LNCAP (cell line): ENCODE measurements at regions not wholly inside any gene's neighbourhood (a gene's known extent, or its start where the extent isn't known, plus 50 kb on each side); places are given as distances from the start of the nearest gene placed in this dataset.

Source experiments
- CTCF ChIP-seq: fragments of 450-650 bp; IDR thresholded peaks from 2 replicates; pipeline ENCODE4 v1.5.1; 2017; ENCODE audit warnings: mild to moderate bottlenecking

DNA sequence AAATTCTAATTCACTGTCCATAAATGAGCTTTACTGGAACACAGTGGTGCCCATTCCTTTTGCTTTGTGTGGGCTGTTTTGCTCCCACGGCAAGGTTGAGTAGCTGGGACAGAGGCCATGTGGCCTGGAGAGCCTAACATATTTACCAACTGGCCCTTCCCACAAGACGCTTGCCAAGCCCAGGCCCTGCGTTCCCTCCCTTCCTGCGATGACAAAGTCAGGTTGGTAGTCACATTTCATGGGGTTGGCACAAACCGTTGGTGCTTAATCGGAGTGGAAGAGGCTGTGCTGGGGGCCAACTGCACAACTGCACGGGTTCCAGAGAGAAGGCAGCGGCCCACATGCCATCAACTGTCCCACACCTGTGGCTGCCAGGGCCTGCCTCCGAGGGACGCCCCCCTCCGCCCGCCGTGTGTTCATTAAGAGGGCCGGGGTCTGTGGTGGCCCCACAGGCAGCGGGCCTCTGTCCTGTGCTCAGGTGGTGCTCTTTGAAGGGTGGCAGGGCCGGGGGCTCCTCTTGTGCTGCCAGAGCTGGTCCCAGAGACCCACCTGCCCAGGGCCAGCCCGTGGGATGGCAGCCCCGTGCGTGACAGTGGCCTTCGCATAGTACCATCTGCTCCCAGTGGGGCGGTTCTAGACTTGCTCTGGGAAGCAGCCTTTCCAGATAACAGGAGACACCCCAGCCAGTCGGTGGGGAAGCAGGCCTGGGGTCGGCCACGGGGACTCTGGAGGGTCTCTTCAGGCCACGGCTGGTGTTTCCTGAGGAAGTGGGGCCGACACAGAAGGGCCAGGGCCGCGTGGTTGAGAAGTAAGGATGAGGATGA is 81.5 kb upstream of the CLDN5 start:
- TF ChIP-seq CTCF: no peak

GRCh38 chr22:19606332-19607191 is 82.4 kb upstream of the CLDN5 start:
- no peak for TF ChIP-seq CTCF

GRCh38 chr22:19607192-19608002 is 83.2 kb upstream of the CLDN5 start:
- no peak for TF ChIP-seq CTCF

DNA sequence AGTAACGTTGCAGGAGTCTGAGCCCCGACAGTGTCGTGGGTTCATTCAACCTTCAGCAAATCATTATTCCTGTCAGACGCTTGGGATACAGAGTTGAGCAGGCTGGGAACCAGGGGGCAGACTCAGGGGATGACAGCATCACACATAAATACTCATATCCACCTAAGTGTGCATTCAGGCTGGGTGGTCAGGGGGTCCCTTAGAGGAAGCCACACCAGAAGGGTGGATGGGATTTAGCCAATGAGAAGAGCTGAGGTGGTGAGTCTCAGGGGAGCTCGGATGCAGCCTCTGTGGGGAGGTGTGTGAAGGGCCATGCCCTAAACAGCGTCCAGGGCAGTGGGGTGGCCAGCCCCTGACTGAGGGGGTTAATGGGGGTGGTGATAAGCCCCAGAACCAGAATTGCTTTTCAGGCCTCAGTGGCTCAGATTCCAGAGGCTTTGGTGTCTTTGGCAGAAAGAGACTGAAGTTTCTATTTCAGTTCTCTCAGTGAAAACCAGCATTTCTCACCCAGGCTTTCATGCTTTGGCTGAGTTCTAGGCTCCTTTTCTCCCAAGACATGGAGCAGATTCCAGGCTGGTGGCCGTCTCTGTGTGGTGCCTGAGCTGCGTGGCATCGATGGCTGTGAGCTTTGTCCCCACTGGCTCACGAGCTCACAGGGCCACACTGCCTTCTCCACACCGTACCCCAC is 83.9 kb upstream of the CLDN5 start:
- TF ChIP-seq CTCF: no peak

- no peak for TF ChIP-seq CTCF
These were observed 86.5 kb upstream of the CLDN5 start for GRCh38 chr22:19610518-19611253.

- TF ChIP-seq CTCF: no peak
These were observed 87.4 kb upstream of the CLDN5 start for GRCh38 chr22:19611590-19611989.
